Gastroesophageal sphincter (tissue), 3 donors: ENCODE measurements at regions not wholly inside any gene's neighbourhood (a gene's known extent, or its start where the extent isn't known, plus 50 kb on each side); places are given as distances from the start of the nearest gene placed in this dataset.
"Not testable (repeated sequence)": the region's sequence is repeated elsewhere in the genome, so short reads cannot be mapped to it uniquely, and the experiment has no call there.

Experiments used
- CTCF ChIP-seq, 4 experiments: fragments of 200-600 bp in 2 of 4; fragments of 450-650 bp in 2 of 4; sonication (generic) in 1 of 4; IDR thresholded peaks; one replicate each; pipeline ENCODE4 v1.5.1; 2017 to 2019; ENCODE audit warnings: antibody characterized with exemption in 4 of 4, mild to moderate bottlenecking in 2 of 4, moderate library complexity in 2 of 4
- EP300 ChIP-seq: sonication (generic); formaldehyde crosslinking; IDR thresholded peaks from one replicate; pipeline ENCODE4 v1.6.1; 2017; ENCODE audit warnings: antibody characterized with exemption, mild to moderate bottlenecking
- POLR2AphosphoS5 ChIP-seq: sonication (generic); formaldehyde crosslinking; IDR thresholded peaks from one replicate; pipeline ENCODE4 v1.6.1; 2017; ENCODE audit warnings: antibody characterized with exemption

DNA sequence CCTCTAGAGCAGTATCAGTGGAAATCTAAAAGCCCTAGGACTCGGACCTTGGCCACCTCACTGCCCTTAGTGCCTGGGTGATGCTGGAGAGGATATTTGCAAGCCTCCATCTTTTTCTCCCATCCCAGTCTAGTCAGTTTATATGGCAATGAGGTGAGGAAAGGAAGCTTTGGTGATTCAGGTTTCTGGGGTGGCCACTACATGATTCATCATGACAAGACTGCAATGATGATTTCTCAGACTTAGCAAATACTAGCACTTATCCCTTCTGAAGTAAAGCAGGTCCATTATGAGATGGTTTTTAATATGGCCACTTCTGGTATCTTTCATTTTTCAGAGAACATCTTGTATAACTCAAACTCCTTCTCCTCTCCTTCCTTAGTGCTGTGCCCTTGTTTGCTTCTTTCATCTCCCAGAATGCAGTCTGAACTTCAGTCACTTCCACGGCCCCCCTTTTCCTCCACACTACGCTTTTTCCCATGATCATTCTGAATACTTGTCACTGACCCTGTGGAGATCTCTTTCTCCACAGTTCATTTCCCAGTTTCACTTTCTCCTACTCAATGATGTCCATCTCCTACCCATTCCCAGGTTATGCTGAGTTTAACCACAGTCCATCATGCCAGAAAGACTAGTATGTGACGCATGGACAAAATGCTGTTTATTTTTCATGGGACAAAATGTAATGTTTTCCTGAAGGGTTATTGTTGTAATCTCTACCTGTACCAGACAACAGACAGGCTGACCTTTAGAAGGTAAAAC is 57.4 kb upstream of the TERB2 start:
- not testable (repeated sequence) for TF ChIP-seq CTCF (IDR thresholded peaks at IDR 0.05); EP300; POLR2AphosphoS5
